Liver (tissue), 3 donors: ENCODE measurements at regions not wholly inside any gene's neighbourhood (a gene's known extent, or its start where the extent isn't known, plus 50 kb on each side); places are given as distances from the start of the nearest gene placed in this dataset.

Experiments
- ATF3 ChIP-seq: IDR thresholded peaks from 2 replicates; pipeline ENCODE4 v1.6.1; 2016; ENCODE audit warnings: antibody characterized with exemption
- CTCF ChIP-seq: fragments of 150-350 bp; IDR thresholded peaks from 2 replicates; pipeline ENCODE4 v1.5.1; 2017; ENCODE audit warnings: improper control_type of control experiment, low read depth, low read length; ENCODE audit not compliant: missing input control
- EGR1 ChIP-seq, 2 donors: IDR thresholded peaks; 2 replicates each; pipeline ENCODE4 v1.6.1; 2016 to 2018; ENCODE audit warnings: antibody characterized with exemption in 2 of 2, low read depth in 2 of 2
- GABPA ChIP-seq, 2 donors: IDR thresholded peaks in 1 of 2; conservative IDR thresholded peaks in 1 of 2; 2 replicates each; pipeline ENCODE4 v1.6.1; 2016; ENCODE audit warnings: antibody characterized with exemption in 2 of 2, mild to moderate bottlenecking in 1 of 2, moderate library complexity in 1 of 2
- HNF4G ChIP-seq: IDR thresholded peaks from 2 replicates; pipeline ENCODE4 v1.6.1; 2016; ENCODE audit warnings: antibody characterized with exemption
- JUND ChIP-seq, 2 donors: IDR thresholded peaks; 2 replicates each; pipeline ENCODE4 v1.6.1; 2016; ENCODE audit warnings: antibody characterized with exemption in 2 of 2
- MAX ChIP-seq: IDR thresholded peaks from 2 replicates; pipeline ENCODE4 v1.6.1; 2016; ENCODE audit warnings: antibody characterized with exemption
- RAD21 ChIP-seq, 2 donors: IDR thresholded peaks; 2 replicates each; pipeline ENCODE4 v1.6.1; 2016; ENCODE audit warnings: antibody characterized with exemption in 2 of 2, mild to moderate bottlenecking in 2 of 2
- SP1 ChIP-seq: IDR thresholded peaks from 2 replicates; pipeline ENCODE4 v1.6.1; 2018; ENCODE audit warnings: antibody characterized with exemption, mild to moderate bottlenecking
- TAF1 ChIP-seq: conservative IDR thresholded peaks from 2 replicates; pipeline ENCODE4 v1.6.1; 2016; ENCODE audit warnings: antibody characterized with exemption, mild to moderate bottlenecking
- YY1 ChIP-seq: IDR thresholded peaks from 2 replicates; pipeline ENCODE4 v1.6.1; 2016; ENCODE audit warnings: antibody characterized with exemption, mild to moderate bottlenecking
- donor health status: healthy.
- donor health status: healthy.

- TF ChIP-seq CTCF (no peak), TAF1 (no peak), EGR1 (IDR thresholded peaks at IDR 0.05; ENCODE audit: low read depth in 2 of 2) (no peak), ATF3 (no peak), GABPA (IDR thresholded peaks at IDR 0.05 in 1 of 2, conservative IDR thresholded peaks at IDR 0.05 in 1 of 2) (no peak), JUND (IDR thresholded peaks at IDR 0.05) (no peak), MAX (no peak), YY1 (no peak), SP1 (no peak), RAD21 (IDR thresholded peaks at IDR 0.05) (no peak), HNF4G (no peak)
Measured at GRCh38 chr11:93279851-93280347, 50.6 kb upstream of the DEUP1 start.
